ENCODE measurements at regions not wholly inside any gene's neighbourhood (a gene's known extent, or its start where the extent isn't known, plus 50 kb on each side); places are given as distances from the start of the nearest gene placed in this dataset.

GRCh38 chr3:64943866-64944265 lies 256.1 kb upstream of the ADAMTS9 start:
- no peaks in the 10 kb centered on the region for H3K9me3 ChIP-seq (ENCODE audit: control insufficient read depth in 1 of 2, low read length in 2 of 2)
- ChIA-PET POLR2A (ENCODE audit: partially characterized antibody) (no interaction called here), CTCF (ENCODE audit: partially characterized antibody) (no interaction called here)
- H3K4me3 ChIP-seq (ENCODE audit: low read length in 2 of 2): no peak overlapping the region
- no peaks in the 10 kb centered on the region for H3K4me1 ChIP-seq (ENCODE audit: insufficient read depth, low read length)
- no peak for DNase-seq
- Mint-ChIP-seq H3K27ac (no peak overlapping the region), H3K27me3 (no peaks in the 10 kb centered on the region), H3K36me3 (no peaks in the 10 kb centered on the region), H3K9me3 (peaks cover 0 to 16% (median 8%) of the 10 kb centered on the region in 8 donors), H3K4me3 (no peak overlapping the region), H3K4me1 (no peaks in the 10 kb centered on the region)
- intact Hi-C loops (cut with micrococcal nuclease): no loop called here
- no peak overlapping the region for H3K27ac ChIP-seq (ENCODE audit: low read depth, low read length)
- no peaks in the 10 kb centered on the region for H3K36me3 ChIP-seq (ENCODE audit: insufficient read depth, low read length)
- H3K27me3 ChIP-seq (ENCODE audit: insufficient read depth, low read length): no peaks in the 10 kb centered on the region

- Mint-ChIP-seq H3K4me3 (no peak overlapping the region), H3K9me3 (peaks cover 0 to 16% (median 8%) of the 10 kb centered on the region in 8 donors), H3K4me1 (no peaks in the 10 kb centered on the region), H3K27ac (no peak overlapping the region), H3K27me3 (no peaks in the 10 kb centered on the region), H3K36me3 (no peaks in the 10 kb centered on the region)
- no peak for DNase-seq
- Histone ChIP-seq H3K36me3 (ENCODE audit: insufficient read depth, low read length) (no peaks in the 10 kb centered on the region), H3K9me3 (ENCODE audit: control insufficient read depth in 1 of 2, low read length in 2 of 2) (no peaks in the 10 kb centered on the region), H3K27me3 (ENCODE audit: insufficient read depth, low read length) (no peaks in the 10 kb centered on the region), H3K27ac (ENCODE audit: low read depth, low read length) (no peak overlapping the region), H3K4me1 (ENCODE audit: insufficient read depth, low read length) (no peaks in the 10 kb centered on the region), H3K4me3 (ENCODE audit: low read length in 2 of 2) (no peak overlapping the region)
- CTCF ChIA-PET (ENCODE audit: partially characterized antibody): no interaction called here
- intact Hi-C loops (cut with micrococcal nuclease): no loop called here
- POLR2A ChIA-PET (ENCODE audit: partially characterized antibody): no interaction called here
These were observed 253.0 kb upstream of the ADAMTS9 start for GRCh38 chr3:64940596-64941348.

- H3K27me3 Mint-ChIP-seq: no peaks in the 10 kb centered on the region
- Histone ChIP-seq H3K4me1 (ENCODE audit: insufficient read depth, low read length) (no peaks in the 10 kb centered on the region), H3K4me3 (ENCODE audit: low read length in 2 of 2) (no peak overlapping the region), H3K27me3 (ENCODE audit: insufficient read depth, low read length) (no peaks in the 10 kb centered on the region), H3K36me3 (ENCODE audit: insufficient read depth, low read length) (no peaks in the 10 kb centered on the region), H3K27ac (ENCODE audit: low read depth, low read length) (no peak overlapping the region), H3K9me3 (ENCODE audit: control insufficient read depth in 1 of 2, low read length in 2 of 2) (no peaks in the 10 kb centered on the region)
- DNase-seq: no peak
- H3K4me1 Mint-ChIP-seq: no peaks in the 10 kb centered on the region
- no peaks in the 10 kb centered on the region for H3K36me3 Mint-ChIP-seq
- H3K9me3 Mint-ChIP-seq: peaks cover 0 to 14% (median 8%) of the 10 kb centered on the region in 8 donors
- no peak overlapping the region for H3K4me3 Mint-ChIP-seq
- intact Hi-C loops (cut with micrococcal nuclease): no loop called here
- H3K27ac Mint-ChIP-seq: no peak overlapping the region
- POLR2A ChIA-PET (ENCODE audit: partially characterized antibody): no interaction called here
- CTCF ChIA-PET (ENCODE audit: partially characterized antibody): no interaction called here
These were observed 252.1 kb upstream of the ADAMTS9 start for GRCh38 chr3:64939747-64940450.

DNA sequence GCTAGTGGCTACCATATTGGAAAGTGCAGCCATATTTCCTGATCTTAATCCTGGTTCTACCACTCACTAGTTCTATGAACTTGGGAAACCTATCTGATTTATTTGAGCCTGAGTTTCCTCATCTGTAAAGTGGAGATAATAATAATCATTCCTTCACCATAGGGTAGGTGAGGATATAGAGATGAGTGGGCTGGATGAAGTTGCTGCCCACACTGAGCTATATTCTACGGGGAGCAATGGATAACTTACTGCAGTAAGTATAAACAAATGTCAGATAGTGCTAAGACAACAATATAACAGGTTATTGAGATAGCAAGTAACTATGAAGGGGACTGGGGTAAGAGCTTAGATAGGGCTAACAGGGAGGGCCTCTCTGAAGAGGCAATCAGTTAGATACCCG lies 251.5 kb upstream of the ADAMTS9 start:
- POLR2A ChIA-PET (ENCODE audit: partially characterized antibody): no interaction called here
- H3K9me3 ChIP-seq (ENCODE audit: control insufficient read depth in 1 of 2, low read length in 2 of 2): no peaks in the 10 kb centered on the region
- H3K27me3 ChIP-seq (ENCODE audit: insufficient read depth, low read length): no peaks in the 10 kb centered on the region
- H3K4me3 Mint-ChIP-seq: no peak overlapping the region
- H3K4me1 ChIP-seq (ENCODE audit: insufficient read depth, low read length): no peaks in the 10 kb centered on the region
- no peak overlapping the region for H3K27ac Mint-ChIP-seq
- no peak overlapping the region for H3K4me3 ChIP-seq (ENCODE audit: low read length in 2 of 2)
- peaks cover 5 to 11% (median 8%) of the 10 kb centered on the region in 8 donors for H3K9me3 Mint-ChIP-seq
- H3K27ac ChIP-seq (ENCODE audit: low read depth, low read length): no peak overlapping the region
- no peaks in the 10 kb centered on the region for H3K4me1 Mint-ChIP-seq
- no peaks in the 10 kb centered on the region for H3K36me3 Mint-ChIP-seq
- intact Hi-C loops (cut with micrococcal nuclease): no loop called here
- no peak for DNase-seq
- no peaks in the 10 kb centered on the region for H3K36me3 ChIP-seq (ENCODE audit: insufficient read depth, low read length)
- H3K27me3 Mint-ChIP-seq: no peaks in the 10 kb centered on the region
- CTCF ChIA-PET (ENCODE audit: partially characterized antibody): no interaction called here

- no peak overlapping the region for H3K27ac ChIP-seq (ENCODE audit: low read depth, low read length)
- no peak overlapping the region for H3K27ac Mint-ChIP-seq
- H3K4me1 ChIP-seq (ENCODE audit: insufficient read depth, low read length): no peaks in the 10 kb centered on the region
These were observed 248.8 kb upstream of the ADAMTS9 start for GRCh38 chr3:64936556-64936955.

DNA sequence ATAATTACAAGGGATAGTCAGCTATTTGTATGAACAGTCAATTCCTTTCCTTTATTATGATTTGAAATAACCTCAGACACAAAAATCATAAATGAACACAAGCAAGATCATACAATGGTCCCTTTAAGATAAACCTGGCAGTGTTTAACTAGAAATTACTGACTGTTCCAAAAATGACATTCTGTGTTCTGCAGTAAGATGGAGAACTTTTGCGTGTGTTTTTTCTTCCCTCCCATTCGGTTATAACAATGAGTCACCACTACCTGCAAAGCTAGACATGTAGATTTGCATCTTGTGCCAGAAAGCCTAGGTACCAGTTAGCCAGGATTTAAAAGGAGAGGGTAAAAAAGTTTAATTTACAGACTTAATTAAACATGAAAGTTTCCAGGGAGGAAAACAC lies 248.2 kb upstream of the ADAMTS9 start:
- Histone ChIP-seq H3K27me3 (ENCODE audit: insufficient read depth, low read length) (no peaks in the 10 kb centered on the region), H3K4me1 (ENCODE audit: insufficient read depth, low read length) (no peaks in the 10 kb centered on the region), H3K9me3 (ENCODE audit: control insufficient read depth in 1 of 2, low read length in 2 of 2) (no peaks in the 10 kb centered on the region), H3K36me3 (ENCODE audit: insufficient read depth, low read length) (no peaks in the 10 kb centered on the region), H3K4me3 (ENCODE audit: low read length in 2 of 2) (no peak overlapping the region), H3K27ac (ENCODE audit: low read depth, low read length) (no peak overlapping the region)
- ChIA-PET POLR2A (ENCODE audit: partially characterized antibody) (no interaction called here), CTCF (ENCODE audit: partially characterized antibody) (no interaction called here)
- Mint-ChIP-seq H3K4me3 (no peak overlapping the region), H3K36me3 (no peaks in the 10 kb centered on the region), H3K27ac (no peak overlapping the region), H3K9me3 (peaks cover 4 to 18% (median 11%) of the 10 kb centered on the region in 8 donors), H3K4me1 (no peaks in the 10 kb centered on the region), H3K27me3 (no peaks in the 10 kb centered on the region)
- DNase-seq: no peak
- intact Hi-C loops (cut with micrococcal nuclease): no loop called here

More at GRCh38 chr3:64936556-64936955, 248.8 kb upstream of the ADAMTS9 start:
- no peaks in the 10 kb centered on the region for H3K36me3 Mint-ChIP-seq
- H3K4me1 Mint-ChIP-seq: no peaks in the 10 kb centered on the region
- H3K27me3 ChIP-seq (ENCODE audit: insufficient read depth, low read length): no peaks in the 10 kb centered on the region
- no peaks in the 10 kb centered on the region for H3K36me3 ChIP-seq (ENCODE audit: insufficient read depth, low read length)
- peaks cover 4 to 22% (median 13%) of the 10 kb centered on the region in 8 donors for H3K9me3 Mint-ChIP-seq
- CTCF ChIA-PET (ENCODE audit: partially characterized antibody): no interaction called here
- DNase-seq: no peak
- intact Hi-C loops (cut with micrococcal nuclease): no loop called here
- no peaks in the 10 kb centered on the region for H3K27me3 Mint-ChIP-seq
- H3K4me3 ChIP-seq (ENCODE audit: low read length in 2 of 2): no peak overlapping the region
- no peaks in the 10 kb centered on the region for H3K9me3 ChIP-seq (ENCODE audit: control insufficient read depth in 1 of 2, low read length in 2 of 2)
- no peak overlapping the region for H3K4me3 Mint-ChIP-seq
- POLR2A ChIA-PET (ENCODE audit: partially characterized antibody): no interaction called here

GRCh38 chr3:64932666-64933342 lies 245.0 kb upstream of the ADAMTS9 start:
- Histone ChIP-seq H3K27me3 (ENCODE audit: insufficient read depth, low read length) (no peaks in the 10 kb centered on the region), H3K4me3 (ENCODE audit: low read length in 2 of 2) (no peak overlapping the region), H3K9me3 (ENCODE audit: control insufficient read depth in 1 of 2, low read length in 2 of 2) (no peaks in the 10 kb centered on the region), H3K27ac (ENCODE audit: low read depth, low read length) (no peak overlapping the region), H3K36me3 (ENCODE audit: insufficient read depth, low read length) (no peaks in the 10 kb centered on the region), H3K4me1 (ENCODE audit: insufficient read depth, low read length) (no peaks in the 10 kb centered on the region)
- H3K9me3 Mint-ChIP-seq: peaks cover 0 to 16% (median 9%) of the 10 kb centered on the region in 8 donors
- ChIA-PET POLR2A (ENCODE audit: partially characterized antibody) (no interaction called here), CTCF (ENCODE audit: partially characterized antibody) (interaction anchor here (0.7 kb wide), 1 partner anchor 8 kb away, joined by 3 read pairs; no protein-coding TSS in a partner anchor)
- DNase-seq: no peak
- H3K27ac Mint-ChIP-seq: no peak overlapping the region
- no peaks in the 10 kb centered on the region for H3K27me3 Mint-ChIP-seq
- no peaks in the 10 kb centered on the region for H3K36me3 Mint-ChIP-seq
- intact Hi-C loops (cut with micrococcal nuclease): no loop called here
- no peaks in the 10 kb centered on the region for H3K4me1 Mint-ChIP-seq
- H3K4me3 Mint-ChIP-seq: no peak overlapping the region

Data from CD4-positive, alpha-beta memory T cell (primary cell).